GM21737 (cell line): ENCODE measurements at regions not wholly inside any gene's neighbourhood (a gene's known extent, or its start where the extent isn't known, plus 50 kb on each side); places are given as distances from the start of the nearest gene placed in this dataset.
A peak's percentile ranks its signal among the peaks of the same experiment; 100 is the strongest.

Experiments used
- ATAC-seq: cut with Tn5 transposase; IDR thresholded peaks from one replicate; pipeline ENCODE4 v1.9.1; 2021; ENCODE audit warnings: mild to moderate bottlenecking, moderate library complexity; ENCODE audit not compliant: unreplicated experiment

DNA sequence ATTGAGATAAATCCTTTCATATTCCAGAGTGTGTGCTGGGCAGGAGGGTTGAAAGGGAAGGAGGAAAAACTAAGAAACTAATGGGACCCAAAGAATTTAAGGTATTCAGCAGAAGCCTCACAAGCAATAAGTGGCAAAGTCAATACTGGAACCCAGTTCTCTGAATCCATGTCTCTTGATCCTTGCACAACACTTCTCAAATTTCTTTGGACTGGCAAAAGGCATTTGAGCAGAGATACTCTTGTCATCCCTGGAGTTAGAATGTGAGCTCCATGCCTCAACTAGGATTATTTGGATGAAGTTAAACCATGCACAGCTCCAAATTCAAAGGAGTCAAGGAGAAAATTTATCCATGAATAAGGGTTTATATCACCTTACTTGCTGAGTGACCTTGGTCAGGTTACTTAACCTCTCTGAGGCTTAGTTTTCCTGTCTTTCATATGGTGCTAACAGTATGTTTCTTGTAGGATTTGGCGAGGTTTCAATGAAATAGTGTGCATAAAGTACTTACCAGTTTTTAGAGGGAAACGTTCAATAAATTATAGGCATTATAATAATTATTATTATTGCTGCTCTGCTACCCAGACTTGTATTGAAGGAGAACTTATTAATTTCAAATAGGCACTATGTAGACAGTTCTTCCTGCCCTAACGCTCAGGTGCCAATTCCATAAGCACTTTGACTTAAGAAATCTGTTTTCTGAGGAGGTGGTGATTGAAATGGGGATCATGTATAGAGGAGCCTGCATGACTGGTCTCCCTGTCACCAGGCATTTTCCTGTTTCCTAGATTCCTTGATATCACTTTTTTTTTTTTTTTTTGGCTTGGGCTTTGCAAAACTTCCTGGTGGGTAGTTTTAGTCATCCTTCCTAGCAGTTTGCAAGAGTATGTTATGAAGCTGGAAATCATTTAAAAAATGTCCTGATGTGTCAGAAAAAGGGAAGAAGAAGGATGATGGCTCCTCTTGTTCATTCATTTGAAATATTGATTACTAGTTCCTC lies 125.0 kb upstream of the JUN start:
- no peak for ATAC-seq

DNA sequence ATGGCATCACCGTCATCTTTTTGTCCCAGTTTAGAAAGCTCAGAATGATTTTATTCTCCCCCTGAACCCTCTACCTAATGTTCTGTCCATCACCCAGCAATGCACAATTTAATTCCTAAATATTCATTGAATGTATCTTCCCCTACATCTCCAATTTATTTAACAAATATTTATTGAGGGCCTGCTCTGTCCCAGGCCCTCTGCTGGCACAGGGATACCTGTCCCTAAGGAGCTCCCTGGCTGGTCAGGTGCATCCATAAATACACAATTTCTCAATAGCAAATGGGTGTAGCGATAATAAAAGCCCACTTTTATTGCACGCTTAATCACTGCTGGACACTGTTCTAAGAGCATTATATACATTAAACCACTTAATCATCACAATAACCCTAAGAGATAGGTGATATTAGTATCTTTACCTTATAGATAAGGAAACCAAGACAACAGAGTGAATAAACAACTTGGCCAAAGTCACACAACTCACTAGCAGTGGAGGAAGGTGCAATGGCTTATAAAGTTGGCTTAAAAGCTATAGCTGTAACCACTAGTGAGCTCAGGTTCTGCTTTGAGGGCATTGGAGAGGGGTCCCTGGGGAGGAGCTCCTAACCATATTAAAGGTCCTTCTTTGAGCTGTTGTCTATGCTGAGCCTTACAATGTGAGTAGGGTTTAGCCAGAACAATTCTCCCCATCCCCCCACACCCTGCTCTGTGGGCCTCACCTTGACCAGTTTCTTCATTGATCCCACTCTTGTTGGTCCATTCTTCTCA lies 126.3 kb upstream of the JUN start:
- ATAC-seq: no peak

DNA sequence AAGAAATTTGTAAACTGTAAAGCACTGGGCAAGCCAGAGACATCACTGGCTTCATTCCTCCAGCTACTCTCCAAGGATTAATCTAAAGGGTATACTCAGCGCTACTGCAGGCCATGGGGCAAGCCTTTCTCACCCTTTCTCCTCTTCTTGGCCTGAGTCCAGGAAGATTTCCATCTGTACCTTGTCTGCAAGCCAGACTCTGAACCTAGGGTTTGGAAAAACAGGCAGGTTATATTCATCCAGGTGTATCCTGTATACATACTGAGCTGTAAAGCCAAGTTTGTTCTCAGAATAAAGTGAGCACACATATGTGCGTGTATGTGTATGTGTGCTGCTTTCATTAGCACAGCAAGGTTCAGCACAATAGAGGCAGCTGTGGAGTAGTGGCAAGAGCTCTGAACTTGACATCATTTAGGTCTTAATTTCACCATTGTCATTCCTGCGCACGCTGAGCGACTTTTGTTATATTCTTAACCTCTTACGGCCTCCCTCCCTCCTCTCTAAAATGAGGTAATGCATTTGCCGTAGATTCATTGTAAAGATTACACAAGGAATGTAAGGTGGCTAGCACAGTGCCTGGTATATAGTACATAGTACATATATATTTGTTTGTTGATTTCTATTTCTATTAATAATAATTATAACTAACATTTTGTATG lies 128.1 kb upstream of the JUN start:
- no peak for ATAC-seq

DNA sequence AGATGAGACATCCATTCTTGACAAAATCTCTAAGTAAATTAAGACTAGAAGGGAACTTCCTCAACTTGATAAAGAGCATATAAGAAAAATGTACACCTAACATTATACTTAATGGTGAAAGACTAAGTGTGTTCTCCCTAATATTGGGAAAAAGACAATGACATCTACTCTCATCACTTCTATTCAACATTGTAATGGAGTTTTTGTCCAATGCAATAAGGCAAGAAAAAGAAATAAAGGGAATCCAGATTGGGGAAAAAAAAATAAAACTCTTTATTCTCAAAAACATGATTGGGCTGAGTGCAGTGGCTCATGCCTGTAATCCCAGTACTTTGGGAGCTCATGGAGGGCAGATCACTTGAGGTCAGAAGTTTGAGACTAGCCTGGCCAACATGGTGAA lies 131.1 kb upstream of the JUN start:
- no peak for ATAC-seq

DNA sequence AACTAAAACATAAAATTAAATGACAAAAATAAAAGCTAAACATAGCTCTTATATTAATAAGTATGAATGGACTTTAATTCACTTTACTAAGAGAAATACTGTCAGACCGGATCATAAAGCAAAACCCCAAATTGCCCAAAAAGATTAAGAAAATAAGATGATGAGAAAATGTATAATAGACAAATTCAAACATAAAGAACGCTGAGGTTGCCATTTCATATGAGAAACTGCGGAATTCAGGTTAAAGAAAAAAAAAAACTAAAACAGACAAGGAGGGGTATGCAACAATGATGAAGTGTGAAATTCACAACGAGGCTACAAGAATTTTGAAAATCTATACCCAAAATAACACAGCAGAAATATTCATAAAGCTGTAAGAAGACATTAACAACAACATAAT lies 133.6 kb upstream of the JUN start:
- ATAC-seq: no peak

DNA sequence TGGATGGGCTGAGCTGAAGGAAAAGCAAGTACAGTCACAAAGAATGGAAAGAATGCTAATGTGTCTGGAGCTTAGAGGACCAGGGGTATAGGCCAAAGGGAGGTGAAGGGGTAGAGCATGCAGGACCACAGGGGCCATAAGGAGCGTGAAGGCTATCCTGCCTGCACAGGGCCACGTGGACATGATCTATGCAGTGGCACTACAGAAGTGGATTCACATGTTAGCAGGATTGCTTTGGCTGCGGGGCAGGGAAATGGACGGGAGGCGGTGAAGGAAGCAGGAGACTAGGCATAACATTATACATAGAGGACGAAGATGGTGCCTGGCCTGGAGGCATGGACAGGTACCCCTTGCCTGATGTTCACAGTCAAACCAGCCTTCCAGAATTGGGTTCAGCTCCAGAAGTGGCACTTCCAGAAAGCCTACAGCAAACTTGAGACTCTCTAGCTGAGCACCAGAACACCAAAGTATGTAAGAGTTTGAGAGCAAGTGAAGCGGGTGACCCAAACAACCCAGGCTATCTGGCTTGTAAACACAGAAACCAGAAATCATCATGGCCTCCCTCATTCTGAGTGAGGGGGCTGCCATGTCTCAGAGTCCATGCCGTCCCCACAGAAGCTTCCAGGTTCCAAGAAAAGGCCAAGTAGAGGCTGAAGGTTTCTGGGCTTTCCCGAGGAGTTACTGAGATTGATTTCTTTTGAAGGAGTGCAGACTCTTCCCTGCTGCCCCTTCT lies 135.5 kb upstream of the JUN start:
- no peak for ATAC-seq

DNA sequence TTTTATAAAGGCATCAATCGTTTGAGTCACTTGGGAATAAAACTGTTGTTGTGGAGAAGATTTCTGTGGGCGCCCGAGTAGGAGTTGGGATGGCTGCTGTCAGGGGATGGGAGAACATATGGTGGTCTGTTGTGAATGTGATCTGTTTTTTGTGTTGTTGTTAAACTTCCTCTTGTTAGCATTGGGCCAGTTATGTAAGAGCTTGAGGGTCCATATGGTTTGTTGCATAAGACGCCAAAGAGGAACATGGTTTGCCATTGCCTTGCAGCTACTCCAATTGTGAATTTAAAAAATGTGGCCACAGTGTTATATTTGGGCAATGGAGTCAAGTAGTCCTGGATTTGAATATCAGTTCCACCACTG lies 136.1 kb upstream of the JUN start:
- ATAC-seq: no peak

DNA sequence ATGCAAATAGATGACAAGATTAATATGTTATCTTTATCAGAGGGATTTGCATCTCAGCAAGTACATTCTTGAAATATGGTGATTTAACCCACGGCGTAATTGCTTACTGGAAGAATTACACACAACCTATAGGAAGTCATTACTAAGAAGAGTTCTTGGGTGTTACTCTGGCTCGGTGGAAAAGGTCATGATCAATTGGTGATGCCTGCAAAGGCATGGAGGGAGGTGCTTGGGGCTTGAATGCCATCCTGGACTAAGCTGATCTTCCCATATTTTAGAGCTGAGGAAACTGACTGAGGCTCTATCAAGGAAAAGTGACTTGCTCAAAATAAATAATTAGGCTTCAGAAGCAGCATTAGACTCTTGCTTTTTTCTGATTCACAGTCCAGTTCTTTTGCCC lies 137.5 kb upstream of the JUN start:
- ATAC-seq: no peak

DNA sequence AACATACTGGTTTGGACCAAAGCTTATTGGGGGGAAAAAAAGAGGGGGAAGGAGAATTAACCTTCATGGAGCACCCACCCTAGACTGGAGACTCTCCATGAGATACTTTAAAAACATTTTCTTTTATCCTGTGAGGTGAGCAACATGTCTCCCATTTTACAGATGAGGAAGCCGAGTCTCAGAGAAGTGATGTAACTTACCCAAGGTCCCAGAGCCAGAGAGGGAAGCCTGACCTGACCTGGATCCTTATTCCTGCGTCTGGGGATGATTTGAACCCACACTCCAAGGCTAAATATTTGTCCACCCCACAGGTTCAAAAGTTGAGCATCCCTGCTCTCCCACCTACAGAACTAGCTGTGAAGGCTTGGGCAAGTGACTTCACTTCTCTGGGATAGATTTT lies 137.9 kb upstream of the JUN start:
- ATAC-seq: no peak

DNA sequence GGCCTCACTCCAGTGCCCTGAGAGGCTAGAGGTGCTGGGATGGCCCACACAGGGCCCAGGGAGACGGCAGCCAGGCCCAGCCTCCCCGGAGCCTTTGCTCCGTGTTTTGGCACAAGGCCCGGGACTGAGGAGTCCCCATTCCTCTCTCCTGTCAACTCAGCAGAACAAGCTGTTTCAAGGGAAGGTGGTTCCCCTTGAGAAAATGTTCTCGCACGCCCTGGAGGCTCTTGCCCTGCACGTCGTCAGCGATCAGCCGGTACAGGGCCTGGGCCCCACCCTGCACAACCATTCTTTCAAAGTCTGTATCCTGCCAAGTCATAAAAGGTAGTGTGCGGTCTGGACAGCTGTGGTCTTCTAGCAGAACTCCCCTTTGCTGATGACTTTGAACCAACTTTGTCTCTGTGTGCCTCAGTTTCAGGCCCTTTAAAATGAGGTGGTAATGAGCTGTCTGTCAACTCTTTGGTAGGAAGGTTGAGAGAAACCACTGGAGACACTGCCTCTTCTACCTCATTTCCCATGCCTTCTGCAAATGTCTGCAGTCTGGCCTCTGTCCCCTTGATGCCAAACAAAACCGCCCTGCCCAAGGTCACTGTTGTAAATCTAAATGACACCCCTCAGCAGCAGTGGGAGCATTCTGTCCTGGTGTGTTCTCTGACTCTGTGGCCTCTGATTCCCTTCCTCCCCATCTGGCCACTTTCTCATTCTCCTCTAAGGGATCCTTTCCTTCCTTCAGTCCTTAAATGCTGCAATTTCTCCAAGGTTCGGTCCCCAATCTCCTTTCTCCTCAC lies 138.6 kb upstream of the JUN start:
- peak; percentile 94 for ATAC-seq

DNA sequence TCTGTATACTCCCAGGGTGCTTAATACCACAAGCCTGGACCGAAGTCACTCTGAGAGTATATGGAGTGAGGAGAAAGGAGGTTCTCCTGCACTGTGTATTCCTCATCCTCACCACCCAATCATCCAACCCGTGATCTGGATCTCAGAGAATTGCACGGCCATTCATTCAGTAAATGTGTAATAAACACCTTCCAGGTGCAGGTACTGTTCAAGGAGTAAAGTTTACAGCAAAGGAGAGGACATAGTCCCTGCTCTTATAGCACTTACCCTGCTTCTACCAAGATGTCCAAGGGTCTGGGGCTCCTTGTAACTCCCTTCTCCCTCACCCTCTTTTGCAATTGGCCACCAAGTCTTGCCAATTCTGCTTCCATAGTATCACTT lies 139.2 kb upstream of the JUN start:
- ATAC-seq: no peak

DNA sequence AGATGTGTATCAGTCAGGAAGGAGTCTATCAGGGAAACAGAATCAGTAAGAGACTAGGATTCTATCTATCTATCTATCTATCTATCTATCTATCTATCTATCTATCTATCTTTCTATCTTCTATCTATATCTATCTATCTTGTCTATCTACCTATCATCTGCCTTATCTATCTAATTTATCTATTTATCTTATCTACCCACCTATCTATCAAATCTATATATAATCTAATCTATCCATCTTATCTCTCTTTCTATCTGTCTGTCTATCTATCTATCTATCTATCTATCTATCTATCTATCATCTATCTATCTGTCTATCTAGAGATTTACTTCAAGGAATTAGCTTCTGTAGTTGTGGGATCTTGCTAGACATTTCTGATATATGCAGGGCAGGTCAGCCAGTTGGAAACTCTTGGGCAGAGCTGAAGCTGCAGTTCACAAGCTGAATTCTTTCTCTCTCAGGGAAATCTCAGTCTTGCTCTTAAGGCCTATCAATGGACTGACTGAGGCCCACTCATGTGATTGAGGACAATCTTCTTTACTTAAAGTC lies 140.2 kb upstream of the JUN start:
- no peak for ATAC-seq

DNA sequence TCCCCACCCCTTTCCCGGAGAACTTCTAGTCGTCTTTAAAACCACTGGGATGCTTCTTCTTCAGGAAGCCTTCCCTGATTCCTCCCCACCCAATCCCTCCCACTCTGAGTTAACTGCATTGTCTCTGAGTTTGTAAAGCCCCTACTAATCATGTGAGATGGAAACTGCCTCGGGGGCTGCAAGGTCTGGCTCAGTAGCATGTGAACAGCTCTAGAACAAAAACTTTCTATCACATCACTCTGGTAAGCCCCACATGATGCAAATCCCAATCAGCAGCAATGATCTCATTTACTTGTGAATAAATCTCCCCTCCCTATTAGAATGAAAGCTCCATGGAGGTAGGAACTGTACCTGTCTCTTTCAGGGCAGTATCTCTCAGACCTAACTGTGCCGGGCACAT lies 141.0 kb upstream of the JUN start:
- no peak for ATAC-seq

DNA sequence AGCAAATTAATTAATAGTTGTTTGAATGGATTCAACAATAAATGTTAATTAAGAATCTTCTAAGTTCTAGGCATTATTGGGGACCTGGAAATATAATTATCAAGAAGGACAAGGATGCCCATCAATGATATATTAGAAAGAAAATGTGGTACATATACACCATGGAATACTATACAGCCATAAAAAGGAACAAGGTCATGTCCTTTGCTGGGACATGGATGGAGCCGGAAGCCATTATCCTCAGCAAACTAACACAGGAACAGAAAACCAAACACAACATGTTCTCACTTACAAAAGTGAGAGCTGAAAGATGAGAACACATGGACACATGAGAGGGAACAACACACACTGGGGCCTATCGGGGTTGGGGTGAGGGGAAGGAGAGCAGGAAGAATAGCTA lies 141.4 kb upstream of the JUN start:
- no peak for ATAC-seq

DNA sequence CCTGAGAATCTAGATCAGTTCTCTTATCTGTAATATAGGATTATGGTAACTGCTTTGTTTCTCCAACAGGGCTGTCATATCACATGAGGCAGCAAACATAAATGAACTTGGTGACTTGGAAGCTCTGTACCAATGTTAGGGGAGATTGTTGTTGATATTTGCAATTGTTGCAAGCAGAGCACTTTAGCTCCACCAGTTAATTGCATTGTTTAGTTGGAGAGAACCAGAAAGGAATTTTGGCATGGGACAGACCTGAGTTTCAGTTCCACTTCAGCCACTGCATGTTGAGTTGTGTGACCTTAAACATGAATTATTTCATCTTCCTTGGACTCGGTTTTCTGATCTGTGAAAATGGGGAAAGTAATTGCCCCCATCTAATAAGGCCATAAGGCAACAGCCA lies 142.3 kb upstream of the JUN start:
- no peak for ATAC-seq

DNA sequence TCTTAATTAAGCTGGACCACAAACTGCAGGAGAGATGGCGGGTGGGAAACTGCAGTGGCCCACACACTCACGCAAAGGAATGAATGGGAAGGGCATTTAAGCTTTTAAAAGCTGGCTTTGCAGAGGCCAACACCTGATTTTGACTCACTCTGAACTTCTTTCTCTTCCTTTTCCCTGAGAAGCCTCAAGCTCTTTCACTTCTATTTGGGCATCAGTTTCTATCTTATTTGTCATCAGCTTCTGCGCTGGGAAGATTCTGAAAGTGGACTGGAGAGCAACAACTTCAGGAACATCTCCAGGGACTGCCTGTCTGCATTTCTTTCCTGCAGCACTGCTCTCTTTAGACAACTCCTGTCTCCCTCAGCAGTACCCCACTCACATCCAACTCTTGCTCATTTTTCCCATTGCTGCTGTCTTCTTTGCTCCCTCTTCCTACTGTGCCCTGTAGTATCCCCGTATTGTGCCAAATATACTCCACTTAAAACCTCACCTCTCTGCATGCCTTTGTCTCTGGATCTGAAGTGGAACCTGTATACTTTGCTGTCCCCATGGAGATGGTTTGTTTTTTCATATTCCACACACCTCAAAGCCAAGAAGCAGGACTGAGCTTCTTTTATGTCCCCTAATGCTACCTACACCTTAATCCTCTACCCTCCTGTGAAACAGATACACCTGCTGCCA lies 143.3 kb upstream of the JUN start:
- no peak for ATAC-seq

DNA sequence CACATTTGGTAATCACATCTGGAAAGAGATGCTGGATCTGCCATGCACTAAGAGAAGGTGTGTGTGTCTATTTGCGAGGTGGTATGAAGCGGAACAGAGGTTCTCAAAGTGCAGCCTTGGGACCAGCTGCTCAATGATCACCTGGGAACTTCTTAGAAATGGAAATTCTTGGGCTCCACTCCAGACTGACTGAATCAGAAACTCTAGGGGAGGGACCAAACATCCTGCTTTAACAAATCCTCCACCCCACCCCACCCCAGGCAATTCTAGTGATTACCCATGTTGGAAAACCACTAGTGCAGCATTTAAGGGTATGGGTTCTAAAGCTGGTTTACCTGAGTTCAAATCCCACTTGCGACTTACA lies 143.9 kb upstream of the JUN start:
- no peak for ATAC-seq

DNA sequence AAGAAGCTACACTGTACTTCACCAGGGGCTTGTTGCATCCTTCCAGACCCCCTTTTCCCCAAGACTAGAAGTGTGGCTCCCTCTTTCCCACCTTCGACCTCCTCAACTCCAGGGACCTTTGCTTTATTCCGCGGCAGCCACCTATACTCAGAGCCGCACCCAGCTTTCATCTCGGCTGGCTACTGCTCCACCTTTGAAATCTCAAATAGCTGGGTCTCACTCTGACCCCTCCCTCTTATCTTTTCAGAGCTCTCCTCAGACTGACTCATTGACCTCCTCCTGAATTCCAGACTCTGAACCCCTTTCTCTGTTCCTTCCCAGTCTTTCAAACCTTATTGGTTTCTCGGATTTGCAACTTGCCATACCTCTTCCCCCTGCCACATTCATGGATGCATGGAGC lies 144.7 kb upstream of the JUN start:
- ATAC-seq: no peak

DNA sequence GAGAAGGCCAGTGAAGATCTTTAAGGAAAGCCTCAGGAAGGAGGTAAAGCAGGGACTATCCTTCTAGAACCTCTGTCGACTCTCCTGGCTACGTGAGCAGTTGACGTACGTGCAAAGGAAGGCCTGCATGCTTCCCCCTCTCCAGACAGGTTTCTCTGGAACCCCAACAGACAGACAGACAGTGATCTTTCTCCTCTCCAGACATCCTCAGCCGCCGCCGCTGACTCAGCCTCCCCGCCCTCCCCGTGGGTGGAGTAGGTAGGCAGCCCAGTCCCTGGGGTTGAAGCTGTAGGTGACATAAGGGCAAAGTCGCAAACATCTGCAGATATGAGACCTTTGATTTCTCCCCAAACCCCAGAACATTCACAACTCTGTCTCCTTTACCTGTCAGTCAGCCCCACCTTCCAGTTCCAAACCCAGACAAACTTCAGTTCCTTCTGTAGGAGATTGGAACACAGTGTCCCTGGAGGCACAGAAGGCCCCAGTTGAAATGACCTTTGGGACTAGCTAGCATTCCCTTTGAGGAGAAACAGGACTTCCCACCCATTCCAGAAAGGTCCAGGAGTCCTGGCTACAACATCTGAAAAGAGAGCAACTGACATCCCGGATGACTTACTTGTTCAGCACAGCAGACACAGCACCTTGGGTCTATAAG lies 146.0 kb upstream of the JUN start:
- ATAC-seq: no peak
